ENCODE measurements at regions not wholly inside any gene's neighbourhood (a gene's known extent, or its start where the extent isn't known, plus 50 kb on each side); places are given as distances from the start of the nearest gene placed in this dataset.

DNA sequence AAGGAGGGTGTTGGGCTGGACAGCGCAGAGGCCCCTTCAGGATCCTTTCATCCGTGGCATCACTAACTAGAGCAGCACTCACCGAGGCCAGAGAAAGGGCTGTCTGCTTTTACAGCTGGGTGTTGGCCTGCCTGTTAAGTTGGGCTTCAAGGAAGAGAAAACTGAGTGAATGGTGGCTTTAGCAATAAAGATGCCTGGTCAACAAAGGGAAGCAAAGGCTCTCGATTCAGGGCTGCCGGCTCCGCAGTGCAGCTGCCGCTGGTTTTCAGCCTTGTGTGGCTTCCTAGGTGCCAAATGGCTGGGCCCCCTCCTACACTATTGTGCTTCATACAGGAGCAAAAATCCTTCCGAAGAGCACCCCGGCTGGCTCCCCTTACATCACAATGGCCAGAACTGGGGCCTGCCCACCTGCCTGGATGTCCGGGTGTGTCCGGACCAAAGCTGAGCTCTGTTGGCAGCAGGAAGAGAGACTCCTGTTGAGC is 61.0 kb upstream of the GPR45 start:
- Histone ChIP-seq H3K36me3 (ENCODE audit: control insufficient read depth, insufficient read depth, low read length) (no peaks in the 10 kb centered on the region), H3K4me3 (ENCODE audit: low read depth, low read length) (no peak overlapping the region), H3K27me3 (ENCODE audit: control insufficient read depth, insufficient read depth, low read length) (peaks cover 6% of the 10 kb centered on the region)
- FAIRE-seq (no peak), DNase-seq (ENCODE audit: low read depth) (no peak)
- TF ChIP-seq, protein P1, sequence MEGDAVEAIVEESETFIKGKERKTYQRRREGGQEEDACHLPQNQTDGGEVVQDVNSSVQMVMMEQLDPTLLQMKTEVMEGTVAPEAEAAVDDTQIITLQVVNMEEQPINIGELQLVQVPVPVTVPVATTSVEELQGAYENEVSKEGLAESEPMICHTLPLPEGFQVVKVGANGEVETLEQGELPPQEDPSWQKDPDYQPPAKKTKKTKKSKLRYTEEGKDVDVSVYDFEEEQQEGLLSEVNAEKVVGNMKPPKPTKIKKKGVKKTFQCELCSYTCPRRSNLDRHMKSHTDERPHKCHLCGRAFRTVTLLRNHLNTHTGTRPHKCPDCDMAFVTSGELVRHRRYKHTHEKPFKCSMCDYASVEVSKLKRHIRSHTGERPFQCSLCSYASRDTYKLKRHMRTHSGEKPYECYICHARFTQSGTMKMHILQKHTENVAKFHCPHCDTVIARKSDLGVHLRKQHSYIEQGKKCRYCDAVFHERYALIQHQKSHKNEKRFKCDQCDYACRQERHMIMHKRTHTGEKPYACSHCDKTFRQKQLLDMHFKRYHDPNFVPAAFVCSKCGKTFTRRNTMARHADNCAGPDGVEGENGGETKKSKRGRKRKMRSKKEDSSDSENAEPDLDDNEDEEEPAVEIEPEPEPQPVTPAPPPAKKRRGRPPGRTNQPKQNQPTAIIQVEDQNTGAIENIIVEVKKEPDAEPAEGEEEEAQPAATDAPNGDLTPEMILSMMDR (IDR thresholded peaks at IDR 0.05; ENCODE audit: insufficient read depth, low read length, severe bottlenecking): no peak

DNA sequence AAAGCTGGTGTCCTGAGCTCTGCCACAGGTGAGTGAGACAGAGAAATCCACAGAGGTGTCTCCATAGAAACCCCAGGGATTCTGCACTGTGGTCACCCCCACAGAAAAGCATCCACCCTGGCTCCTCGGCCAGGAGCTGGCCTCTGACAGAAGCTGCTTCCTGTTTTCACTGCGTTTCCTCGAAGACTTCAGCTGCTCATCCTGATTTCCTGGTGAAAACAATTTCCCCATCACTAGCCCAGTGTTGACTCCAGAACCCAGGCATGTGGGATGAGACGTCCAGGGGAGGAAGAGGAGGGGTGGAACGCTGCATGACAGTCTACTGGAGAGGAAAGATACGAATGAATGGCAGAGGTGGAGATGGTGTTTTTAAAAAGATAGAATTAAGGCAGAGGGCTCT is 60.3 kb upstream of the GPR45 start:
- no peak for FAIRE-seq
- no peak for DNase-seq (ENCODE audit: low read depth)
- Histone ChIP-seq H3K27me3 (ENCODE audit: control insufficient read depth, insufficient read depth, low read length) (peaks cover 6% of the 10 kb centered on the region), H3K4me3 (ENCODE audit: low read depth, low read length) (no peak overlapping the region), H3K36me3 (ENCODE audit: control insufficient read depth, insufficient read depth, low read length) (no peaks in the 10 kb centered on the region)
- TF ChIP-seq, protein P1 (IDR thresholded peaks at IDR 0.05; ENCODE audit: insufficient read depth, low read length, severe bottlenecking): no peak

GRCh38 chr2:105183555-105184323 is 57.8 kb upstream of the GPR45 start:
- Histone ChIP-seq H3K27me3 (ENCODE audit: control insufficient read depth, insufficient read depth, low read length) (no peaks in the 10 kb centered on the region), H3K36me3 (ENCODE audit: control insufficient read depth, insufficient read depth, low read length) (no peaks in the 10 kb centered on the region), H3K4me3 (ENCODE audit: low read depth, low read length) (no peak overlapping the region)
- FAIRE-seq (no peak), DNase-seq (ENCODE audit: low read depth) (no peak)
- TF ChIP-seq, protein P1 (IDR thresholded peaks at IDR 0.05; ENCODE audit: insufficient read depth, low read length, severe bottlenecking): no peak

- FAIRE-seq: no peak
- Histone ChIP-seq H3K27me3 (ENCODE audit: control insufficient read depth, insufficient read depth, low read length) (no peaks in the 10 kb centered on the region), H3K36me3 (ENCODE audit: control insufficient read depth, insufficient read depth, low read length) (no peaks in the 10 kb centered on the region)
Observed at GRCh38 chr2:105184420-105184819, 57.1 kb upstream of the GPR45 start.

GRCh38 chr2:105186967-105187498 is 54.5 kb upstream of the GPR45 start:
- FAIRE-seq (no peak), DNase-seq (ENCODE audit: low read depth) (no peak)
- Histone ChIP-seq H3K36me3 (ENCODE audit: control insufficient read depth, insufficient read depth, low read length) (no peaks in the 10 kb centered on the region), H3K27me3 (ENCODE audit: control insufficient read depth, insufficient read depth, low read length) (no peaks in the 10 kb centered on the region), H3K4me3 (ENCODE audit: low read depth, low read length) (no peak overlapping the region)
- TF ChIP-seq, protein P1 (IDR thresholded peaks at IDR 0.05; ENCODE audit: insufficient read depth, low read length, severe bottlenecking): no peak

More at GRCh38 chr2:105184420-105184819, 57.1 kb upstream of the GPR45 start:
- TF ChIP-seq, protein P1 (IDR thresholded peaks at IDR 0.05; ENCODE audit: insufficient read depth, low read length, severe bottlenecking): no peak
- no peak overlapping the region for H3K4me3 ChIP-seq (ENCODE audit: low read depth, low read length)
- no peak for DNase-seq (ENCODE audit: low read depth)
